T-helper 22 cell (primary cell): ENCODE measurements at regions not wholly inside any gene's neighbourhood (a gene's known extent, or its start where the extent isn't known, plus 50 kb on each side); places are given as distances from the start of the nearest gene placed in this dataset.

Experiments
- DNase-seq: peaks from one replicate; pipeline ENCODE4 v3.0.0-alpha.2; 2020; ENCODE audit warnings: low read depth

DNA sequence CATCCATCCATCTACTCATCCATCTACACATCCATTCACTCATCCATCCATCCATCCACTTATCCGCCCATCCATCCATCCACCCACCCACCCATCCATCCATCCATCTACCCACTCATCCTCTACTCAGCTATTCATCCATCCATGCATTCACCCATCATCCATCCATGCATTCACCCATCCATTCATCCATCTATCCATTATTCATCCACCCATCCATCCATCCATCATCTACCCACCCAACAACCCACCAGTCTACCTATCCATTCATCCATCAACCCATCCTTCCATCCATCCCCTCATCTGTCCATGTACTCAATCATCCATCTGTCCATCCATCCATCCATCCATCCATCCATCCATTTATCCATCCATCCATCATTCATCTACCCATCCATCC, 972.7 kb downstream of the BRD1 start:
- DNase-seq: no peak

DNA sequence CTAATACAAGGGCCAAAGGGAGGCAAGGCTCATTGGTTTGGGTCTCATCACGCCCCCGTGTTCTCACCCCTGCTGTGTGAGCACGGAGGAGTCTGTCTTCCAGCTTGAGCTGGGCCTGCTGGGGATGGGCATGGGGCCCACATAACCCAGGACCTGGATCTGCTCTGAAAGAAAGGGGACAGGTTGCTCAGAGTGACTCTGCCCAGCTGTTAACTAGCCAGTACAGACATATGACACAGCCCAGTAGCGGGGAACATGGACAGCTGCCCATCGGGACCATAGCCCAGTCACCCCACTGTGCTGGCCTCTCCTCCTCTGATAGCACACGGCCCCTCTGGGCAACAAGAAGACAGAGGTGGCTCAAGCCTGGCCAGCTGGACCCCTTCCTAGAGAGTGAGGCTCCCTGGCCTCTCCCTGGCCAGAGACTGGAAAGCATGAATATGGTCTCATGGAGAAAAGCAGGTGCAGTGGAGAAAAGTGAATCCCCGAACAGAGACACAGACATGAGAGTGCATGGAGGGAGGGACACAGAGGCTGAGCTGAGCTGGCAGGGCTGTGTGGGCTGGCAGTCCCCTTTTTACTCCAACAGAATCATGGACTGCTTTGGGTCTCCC, 973.9 kb downstream of the BRD1 start:
- DNase-seq: no peak

DNA sequence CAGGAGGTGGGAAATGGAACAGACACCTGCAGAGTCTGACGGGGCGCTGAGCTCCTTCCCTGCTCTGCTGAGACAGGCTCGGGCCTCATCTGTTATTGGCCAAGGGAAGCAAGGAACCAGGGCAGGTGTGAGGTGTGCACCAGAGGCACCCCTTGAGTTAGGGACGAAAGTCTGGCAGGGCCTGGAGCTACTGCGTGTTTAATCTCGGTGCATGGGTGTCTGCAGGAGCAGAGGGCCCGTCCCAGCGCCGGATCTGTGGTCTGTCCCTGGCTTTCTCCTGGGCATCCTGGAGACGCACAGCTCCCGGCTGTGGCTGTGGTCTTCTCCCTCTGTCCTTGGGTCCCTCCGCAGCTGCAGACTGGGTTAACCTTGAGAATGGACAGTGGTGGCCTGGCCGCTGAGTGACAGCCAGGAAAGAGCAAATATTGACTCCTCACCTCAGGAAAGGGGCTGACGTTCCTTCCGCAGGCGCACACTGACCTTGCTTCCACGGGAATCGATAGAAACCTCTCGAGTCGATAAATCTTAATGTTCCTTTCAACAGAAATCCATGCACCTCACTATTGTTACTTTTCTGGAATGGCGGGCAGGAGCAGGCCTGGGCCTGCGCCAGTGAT, 975.6 kb downstream of the BRD1 start:
- DNase-seq: no peak

DNA sequence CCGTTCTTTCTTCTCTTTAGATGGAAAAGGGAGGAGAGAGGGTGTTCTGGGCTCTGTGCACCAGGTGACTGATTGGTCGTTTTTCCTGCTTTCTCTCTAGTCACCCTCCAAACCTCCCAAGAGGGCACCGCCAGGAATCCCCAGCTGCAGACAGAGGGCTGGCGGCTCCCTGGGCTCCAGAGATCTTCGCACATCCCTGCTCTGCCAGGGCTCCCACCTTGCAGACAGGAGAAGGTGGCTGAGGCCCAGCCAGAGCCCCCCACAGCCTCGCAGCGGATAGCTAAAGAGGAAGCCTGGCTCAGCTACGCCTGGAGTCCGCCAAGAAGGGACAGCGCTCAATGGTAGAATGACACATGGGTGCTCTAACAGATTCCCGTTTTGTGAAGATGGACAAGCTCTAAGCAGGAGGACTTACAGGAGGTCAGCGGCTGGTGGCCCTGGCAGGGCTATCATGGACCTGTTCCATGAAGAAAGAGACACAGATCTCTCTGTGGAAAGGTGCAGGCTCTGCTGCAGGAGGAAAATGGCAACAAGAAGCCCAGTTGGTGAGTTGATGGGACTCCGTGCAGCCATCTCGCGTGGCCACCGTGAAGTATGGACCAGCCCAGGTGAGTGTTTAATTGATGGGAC, 976.9 kb downstream of the BRD1 start:
- DNase-seq: no peak

DNA sequence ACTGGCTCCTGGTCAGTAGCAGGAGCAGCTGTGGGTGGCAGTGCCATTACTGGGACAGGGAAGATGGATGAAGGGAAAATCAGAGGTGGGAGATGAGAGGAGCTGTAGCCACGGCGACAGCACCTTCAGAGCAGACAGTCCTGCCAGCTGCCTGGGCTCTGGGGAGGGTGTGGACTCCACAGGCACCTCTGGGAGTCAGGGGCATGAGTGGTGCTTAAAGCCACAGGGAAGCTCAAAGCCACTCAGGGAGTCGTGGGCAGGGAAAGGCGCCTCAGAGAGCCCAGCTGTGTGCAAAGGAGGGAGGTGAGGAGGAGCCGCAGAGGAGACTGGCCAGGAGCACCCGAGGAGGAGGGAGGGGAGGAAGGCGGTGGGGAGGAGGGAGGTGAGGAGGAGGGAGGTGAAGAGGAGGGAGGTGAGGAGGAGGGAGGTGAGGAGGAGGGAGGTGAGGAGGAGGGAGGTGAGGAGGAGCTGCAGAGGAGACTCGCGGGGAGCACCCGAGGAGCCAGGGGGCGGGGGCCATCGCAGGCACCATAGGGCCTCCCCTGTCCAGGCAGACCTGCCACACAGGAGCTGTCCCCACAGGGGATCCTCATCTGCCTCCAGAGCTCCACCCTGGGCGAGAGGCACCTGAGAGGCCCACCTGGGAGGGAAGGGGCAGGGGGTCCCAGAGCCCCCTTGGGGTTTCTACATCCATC, 977.6 kb downstream of the BRD1 start:
- no peak for DNase-seq

DNA sequence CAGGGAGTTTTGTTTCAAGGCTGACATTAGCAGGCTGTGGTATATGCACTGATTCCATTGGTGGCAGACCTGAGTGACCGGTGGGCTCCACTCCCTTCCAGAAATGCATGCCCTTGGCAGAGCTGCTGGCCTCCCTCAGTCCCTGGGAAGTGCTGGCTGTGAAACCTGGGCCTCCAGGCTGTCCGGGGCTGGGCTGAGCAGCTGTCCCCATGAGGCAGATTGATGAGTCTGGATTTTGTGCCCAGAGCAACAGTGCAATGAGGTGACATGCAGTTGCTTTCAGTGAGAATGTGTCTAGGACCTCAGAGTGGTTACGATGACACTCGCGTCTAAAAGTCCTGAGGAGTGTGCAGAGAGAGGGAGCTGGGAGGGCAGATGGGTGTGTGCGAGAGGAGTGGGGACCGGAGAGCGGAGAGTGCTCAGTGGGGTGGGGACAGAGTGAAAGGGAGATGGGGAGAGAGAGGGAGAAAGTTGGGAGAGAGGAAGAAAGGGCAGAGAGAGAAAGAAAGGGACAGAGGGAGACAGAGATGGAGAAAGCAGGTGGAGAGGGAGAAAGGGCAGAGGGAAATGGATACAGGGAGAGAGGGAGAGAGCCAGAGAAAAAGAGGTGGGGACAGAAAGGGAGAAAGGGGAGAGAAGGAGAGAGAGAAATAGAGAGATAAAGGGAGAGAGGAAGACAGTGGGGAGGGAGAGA, 978.3 kb downstream of the BRD1 start:
- no peak for DNase-seq

DNA sequence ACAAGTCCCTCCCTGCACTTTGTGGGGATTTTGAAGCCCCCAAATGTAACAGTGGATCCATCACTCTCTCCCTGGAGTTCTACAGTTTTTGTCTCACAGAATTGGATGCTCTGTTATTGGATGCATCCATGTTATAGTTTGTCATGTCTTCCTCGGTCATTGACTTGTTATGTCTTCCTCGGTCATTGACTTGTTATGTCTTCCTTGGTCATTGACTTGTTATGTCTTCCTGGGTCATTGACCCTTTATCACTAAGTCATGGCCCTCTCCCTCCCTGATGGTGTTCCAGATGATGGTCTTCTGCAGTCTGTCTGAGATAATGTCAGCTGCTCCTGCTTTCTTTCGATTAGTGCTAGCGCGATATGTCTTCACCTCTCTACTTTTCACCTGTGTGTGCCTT, 981.5 kb downstream of the BRD1 start:
- no peak for DNase-seq

DNA sequence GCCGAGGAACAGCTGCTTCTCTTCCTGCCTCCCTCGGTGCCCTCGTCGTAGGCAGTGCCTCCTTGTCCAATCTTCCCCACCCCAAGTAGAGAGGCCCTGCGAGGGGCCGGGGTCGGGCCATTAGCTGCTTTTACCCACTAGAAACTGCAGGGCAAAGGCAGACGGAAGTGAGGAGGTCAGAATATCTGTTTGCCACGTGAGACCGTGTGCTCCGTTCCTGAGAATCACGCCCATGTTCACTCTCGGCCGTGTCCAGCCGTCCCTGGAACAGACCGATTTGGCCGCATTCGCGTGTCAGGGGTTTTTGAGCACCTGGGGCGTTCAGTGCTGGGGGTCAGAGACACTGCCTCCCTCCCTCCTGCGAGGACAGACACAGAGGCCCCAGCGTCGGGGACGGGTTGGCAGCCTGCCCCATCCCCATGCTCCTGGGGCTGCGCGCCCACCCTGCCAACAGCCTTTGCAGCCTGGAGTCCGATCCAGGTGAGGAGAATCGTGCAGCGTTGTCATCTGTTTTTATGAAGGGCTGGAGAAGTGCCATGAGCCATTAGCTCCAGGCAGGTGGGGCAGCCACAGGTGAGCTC, 982.2 kb downstream of the BRD1 start:
- DNase-seq: no peak

DNA sequence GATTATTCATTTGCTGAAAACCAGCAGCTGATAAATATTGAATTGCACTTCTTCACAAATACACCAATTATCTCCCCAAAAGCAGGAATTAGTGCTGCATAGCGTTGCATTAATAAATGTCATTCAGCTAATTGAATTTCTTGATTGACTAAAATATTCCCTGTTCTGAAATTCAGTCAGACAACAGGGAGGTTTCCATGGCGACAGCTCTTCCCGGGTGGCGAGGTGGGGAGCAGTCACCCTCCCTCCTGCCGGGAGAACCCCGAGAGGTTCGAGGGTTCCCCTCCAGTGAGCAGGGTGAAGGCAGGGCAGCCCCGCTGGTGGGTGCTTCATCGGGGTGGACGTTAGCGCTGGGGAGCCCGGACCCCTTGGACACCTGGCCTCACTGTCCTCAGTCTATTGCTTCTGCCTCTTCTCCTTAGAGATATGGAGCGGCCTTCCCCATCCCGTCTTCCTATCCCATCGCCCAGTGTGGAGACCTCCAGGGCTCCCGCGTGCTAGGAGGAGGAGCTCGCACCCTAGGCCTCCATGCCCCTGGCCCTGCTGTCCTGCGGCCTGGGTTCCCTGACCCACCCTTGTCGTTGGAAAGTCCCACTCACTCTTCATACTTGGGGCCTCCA, 983.5 kb downstream of the BRD1 start:
- no peak for DNase-seq

DNA sequence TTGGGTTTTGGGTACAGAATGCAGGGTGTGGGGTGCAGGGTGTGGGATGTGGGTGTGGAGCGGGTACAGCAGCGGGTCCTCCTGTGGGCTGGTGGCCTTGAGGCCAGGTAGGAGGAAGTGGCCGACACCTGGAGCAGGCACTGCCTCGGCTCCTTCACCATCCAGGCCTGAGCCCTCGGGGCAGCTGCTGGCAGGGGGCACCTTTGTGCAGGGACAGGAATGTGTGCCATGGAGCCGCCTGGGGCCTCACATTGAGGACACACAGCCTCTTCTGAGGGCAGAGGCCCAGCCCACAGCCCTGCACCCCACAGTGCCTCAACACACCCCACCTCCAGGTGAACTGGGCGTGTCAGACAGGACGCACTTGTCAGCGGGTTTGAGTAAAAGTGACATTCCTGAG, 984.0 kb downstream of the BRD1 start:
- DNase-seq: no peak

DNA sequence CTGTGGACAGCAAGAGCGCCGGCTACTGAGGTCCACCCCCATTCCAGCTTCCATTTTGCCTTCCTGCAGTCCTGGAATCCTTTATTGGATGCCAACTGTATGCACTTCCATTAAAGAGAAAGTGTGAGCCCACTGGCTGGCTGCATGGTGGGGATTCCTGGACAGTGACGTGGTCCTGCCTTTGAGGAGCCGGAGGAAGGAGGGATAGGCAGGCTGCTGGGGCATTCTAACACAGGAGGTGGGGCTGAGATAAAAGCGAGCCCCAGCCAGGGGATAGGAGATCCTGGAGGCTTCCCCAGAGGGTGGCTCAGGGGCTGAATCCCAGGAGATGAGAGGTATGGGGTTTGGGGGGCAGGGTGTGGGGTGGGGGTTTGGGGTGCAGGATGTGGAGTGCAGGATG, 984.7 kb downstream of the BRD1 start:
- no peak for DNase-seq

DNA sequence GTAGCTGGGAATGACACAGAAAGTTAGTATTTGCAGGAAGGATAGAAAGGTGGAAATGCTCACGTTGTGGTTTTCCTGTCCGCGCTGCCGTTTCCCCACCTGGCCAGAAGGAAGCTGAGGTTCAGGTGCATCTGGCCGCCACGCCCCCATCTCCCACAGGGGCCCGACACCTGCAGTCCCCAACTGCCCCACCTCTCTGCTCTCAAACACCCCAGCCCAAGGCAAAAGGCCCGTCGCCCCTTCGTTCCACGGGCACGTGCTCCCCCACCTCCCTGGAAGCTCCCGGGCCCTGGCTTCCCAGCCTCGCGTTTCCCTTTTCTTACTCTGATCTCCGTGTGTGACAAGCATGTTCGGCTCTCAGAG, 985.1 kb downstream of the BRD1 start:
- DNase-seq: no peak

DNA sequence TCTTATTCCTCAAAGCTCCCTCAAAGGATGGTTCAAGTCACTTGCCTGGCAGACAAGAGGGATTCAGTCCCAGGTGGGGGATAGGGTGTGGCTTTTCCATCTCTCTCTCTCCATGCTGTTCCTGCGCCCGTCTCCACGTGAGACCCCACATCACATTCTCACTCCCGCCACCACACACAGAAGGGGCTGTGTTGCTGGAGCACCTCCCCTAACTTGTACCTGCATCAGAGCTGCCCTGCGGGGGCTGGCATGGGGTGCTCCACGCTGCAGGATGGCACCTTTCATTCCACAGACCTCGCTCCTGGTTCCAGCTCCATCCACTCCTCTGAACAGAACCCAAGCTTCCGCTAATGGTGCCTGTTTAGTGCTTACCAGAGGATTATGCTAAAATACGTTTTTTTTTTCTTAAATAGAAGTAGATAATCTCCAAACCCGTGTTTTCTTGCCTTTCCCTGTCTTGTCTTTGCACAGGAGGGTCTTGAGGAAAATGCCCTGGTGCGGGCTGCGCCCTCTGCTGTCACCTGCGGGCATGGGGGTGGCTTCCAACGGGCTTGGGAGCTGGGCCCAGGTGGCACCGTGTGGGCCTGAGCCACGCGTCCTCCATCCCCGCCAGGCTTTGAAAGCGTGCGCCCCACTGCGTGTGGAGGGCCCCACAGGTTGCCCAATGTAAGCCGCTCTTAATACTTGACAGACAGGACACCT, 985.6 kb downstream of the BRD1 start:
- DNase-seq: no peak

DNA sequence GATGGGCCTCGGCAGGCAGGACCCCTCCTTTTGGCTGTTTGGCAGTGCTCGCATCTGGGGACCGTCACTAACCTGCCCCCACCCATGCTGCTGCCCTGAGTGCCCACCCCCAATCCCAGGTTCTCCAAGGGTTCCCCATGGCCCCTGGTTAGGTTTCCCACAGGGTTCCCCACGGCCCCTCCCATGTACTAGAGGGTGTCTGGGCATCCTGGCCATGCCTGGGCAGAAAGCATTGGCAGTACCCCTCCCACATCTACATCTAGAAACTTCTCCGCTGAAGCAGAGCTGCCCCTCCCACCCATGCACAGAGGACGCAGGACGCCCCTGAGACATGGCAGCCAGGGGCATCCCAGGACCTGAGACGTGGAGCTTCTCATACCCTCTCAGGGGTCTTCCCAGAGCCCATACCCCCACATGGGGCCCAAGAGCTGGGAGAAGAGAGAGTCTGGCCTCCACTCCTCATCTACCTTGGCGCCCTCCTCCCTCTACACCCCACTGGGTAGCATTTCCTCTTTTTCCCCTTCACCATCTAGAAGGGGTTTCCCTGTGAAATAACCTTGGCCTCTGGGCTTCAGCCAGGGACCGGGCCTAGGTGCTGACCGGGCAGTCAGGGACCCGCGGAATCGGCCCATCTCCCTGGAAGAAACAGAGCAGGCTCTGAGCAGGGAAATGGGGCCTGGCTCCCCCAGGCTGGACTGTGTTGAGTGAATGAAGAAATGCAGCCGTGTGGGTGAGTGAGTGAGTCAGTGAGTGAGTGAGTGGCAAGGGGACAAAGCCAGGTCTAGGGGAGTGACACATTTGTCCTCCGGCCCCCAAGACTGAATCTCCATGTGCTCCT, 987.3 kb downstream of the BRD1 start:
- no peak for DNase-seq

DNA sequence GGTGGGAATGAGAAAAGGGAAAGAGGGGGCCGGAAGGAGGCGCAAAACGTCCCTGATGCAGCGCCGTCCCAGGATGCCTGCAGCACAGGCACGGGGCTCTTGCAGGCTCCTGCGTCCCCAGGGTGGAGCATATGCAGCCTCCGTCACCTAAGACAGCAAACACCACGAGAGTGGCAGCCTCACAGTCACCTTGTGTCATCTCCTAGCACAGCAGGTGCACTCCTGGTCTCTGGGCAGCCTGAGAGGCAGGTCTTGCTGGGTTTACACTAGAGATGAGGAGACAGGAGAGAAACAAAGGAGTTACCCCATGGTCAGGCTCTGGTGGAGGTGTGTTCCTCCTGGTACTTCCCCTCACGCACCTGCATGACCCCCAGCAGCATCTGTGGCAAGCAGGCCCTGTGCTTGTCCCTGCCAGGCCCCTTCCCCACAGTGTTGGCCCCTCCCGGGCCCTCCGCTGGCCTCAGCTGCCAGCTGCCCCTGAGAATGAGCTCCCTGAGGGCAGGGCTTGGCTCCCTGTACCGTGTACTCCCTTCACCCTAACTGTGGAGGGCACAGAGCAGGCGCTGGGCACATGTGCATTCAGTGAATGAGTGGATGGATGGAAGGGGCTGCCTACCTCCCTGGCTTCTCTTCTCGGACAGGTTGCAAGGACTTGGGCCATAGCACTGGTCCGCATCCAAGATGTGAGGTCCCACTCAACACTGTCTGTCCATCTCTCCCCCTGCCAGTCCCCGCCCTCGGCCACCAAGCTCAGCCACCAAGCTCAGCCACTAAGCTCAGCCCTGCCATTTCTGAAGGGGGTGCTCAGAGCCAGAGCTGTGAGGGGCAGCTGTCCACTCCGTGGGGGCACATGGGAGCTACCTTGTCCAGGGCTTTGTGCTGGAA, 988.6 kb downstream of the BRD1 start:
- DNase-seq: no peak

DNA sequence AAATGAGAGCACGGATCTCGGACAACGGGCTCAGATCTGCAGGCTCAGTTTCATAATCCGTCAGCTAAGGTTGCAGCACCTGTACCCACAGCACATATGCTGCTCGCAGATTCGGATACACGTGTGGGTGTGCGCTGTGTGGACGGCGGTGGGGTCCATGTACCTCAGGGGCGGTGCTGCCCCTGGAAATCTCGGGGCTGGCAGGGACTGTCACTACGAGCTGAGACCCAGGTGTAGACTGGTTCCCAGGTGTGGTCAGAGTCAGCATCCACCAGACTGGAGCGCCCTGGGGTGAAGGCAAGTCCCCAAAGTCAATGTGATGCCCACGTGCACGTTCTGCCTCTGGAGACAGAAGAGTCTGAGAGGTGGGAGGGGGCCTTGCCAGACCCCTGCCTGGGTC, 989.3 kb downstream of the BRD1 start:
- DNase-seq: no peak

DNA sequence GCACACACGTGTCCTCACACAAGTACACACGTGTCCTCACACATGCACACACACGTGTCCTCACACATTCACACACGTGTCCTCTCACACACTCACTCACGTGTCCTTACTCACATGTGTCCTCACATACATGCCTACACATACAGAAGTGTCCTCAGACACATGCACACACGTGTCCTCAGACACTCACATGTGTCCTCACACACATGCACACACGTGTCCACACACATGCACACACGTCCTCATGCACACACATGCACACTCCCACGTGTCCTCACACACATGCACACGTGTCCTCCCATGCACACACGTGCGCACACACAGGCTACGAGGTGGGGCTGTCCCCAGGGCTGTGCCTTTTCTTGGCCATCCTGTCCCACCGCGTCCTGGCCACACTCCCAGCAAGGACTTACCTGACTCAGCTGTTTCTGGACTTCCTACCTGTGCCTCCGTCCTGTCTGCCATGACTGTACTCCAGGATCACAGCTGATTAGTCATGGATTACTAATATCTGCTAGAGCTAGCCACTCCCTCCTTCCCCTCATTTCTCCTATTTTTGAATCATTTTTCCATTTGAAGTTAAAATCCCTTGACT, 990.2 kb downstream of the BRD1 start:
- DNase-seq: no peak

DNA sequence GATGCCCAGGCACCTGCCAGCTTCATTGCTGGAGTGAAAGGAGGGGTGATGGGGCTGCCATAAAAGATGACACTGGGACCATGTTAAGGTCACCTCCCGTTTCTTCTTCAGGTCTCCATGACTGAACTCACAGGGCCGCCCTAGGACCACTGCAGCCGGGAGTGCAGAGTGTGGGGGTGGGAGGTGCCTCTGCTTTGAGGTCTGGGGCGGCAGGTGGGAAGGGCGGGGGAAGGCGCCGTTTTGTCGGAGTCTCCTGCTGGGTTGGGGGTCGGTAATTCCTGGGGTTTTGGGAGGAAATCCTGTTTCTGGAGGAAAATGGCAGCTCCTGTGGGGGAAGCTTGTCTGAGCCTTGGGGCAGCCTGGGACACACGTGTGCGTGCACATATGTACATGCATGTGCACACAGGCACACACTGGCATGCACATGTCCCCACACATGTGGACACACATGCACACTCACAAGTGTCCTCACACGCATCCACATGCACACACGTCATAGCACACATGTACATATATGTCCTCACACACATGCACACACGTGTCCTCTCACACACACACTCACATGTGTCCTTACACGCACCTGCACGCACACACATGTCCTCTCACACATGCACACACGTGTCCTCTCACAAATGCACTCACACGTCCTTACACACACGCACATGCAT, 990.9 kb downstream of the BRD1 start:
- DNase-seq: no peak
